GM23248 (cell line): ENCODE measurements at regions not wholly inside any gene's neighbourhood (a gene's known extent, or its start where the extent isn't known, plus 50 kb on each side); places are given as distances from the start of the nearest gene placed in this dataset.

Experiments used
- DNase-seq: peaks from one replicate; pipeline ENCODE4 v3.0.0-alpha.2; 2015
- H2AFZ ChIP-seq: fragments of 200-600 bp; sonication (generic); 2 replicates; pipeline ENCODE4 v1.6.1; 2016; ENCODE audit warnings: antibody characterized with exemption
- H3F3A ChIP-seq: fragments of 200-600 bp; sonication (generic); 2 replicates; pipeline ENCODE4 v1.6.1; 2016; ENCODE audit warnings: mild to moderate bottlenecking, antibody characterized with exemption, mixed run types; ENCODE audit not compliant: insufficient read depth
- H3K27ac ChIP-seq: fragments of 200-600 bp; sonication (generic); 2 replicates; pipeline ENCODE4 v1.5.1; 2016; ENCODE audit warnings: mild to moderate bottlenecking
- H3K27me3 ChIP-seq: fragments of 200-600 bp; sonication (generic); replicated peaks from 2 replicates; pipeline ENCODE4 v1.6.1; 2016; ENCODE audit warnings: mild to moderate bottlenecking; ENCODE audit not compliant: insufficient read depth
- H3K36me3 ChIP-seq: fragments of 200-600 bp; sonication (generic); 2 replicates; pipeline ENCODE4 v1.6.1; 2016; ENCODE audit warnings: low read depth, mild to moderate bottlenecking
- H3K4me1 ChIP-seq: fragments of 200-600 bp; sonication (generic); 2 replicates; pipeline ENCODE4 v1.6.1; 2016; ENCODE audit warnings: mild to moderate bottlenecking; ENCODE audit not compliant: insufficient read depth
- H3K4me2 ChIP-seq: fragments of 200-600 bp; sonication (generic); one replicate; pipeline ENCODE4 v1.6.1; 2016; ENCODE audit warnings: mild to moderate bottlenecking; ENCODE audit not compliant: unreplicated experiment
- H3K4me3 ChIP-seq: fragments of 200-600 bp; sonication (generic); 2 replicates; pipeline ENCODE4 v1.5.1; 2016; ENCODE audit warnings: mild to moderate bottlenecking
- H3K79me2 ChIP-seq: fragments of 200-600 bp; sonication (generic); 2 replicates; pipeline ENCODE4 v1.6.1; 2016; ENCODE audit warnings: mild to moderate bottlenecking; ENCODE audit not compliant: insufficient read depth
- H3K9ac ChIP-seq: fragments of 200-600 bp; sonication (generic); 2 replicates; pipeline ENCODE4 v1.6.1; 2016; ENCODE audit warnings: mild to moderate bottlenecking
- H3K9me2 ChIP-seq: fragments of 200-600 bp; sonication (generic); 2 replicates; pipeline ENCODE4 v1.6.1; 2016; ENCODE audit warnings: mixed run types, mild to moderate bottlenecking, moderate library complexity; ENCODE audit not compliant: insufficient read depth
- H3K9me3 ChIP-seq: fragments of 200-600 bp; sonication (generic); one replicate; pipeline ENCODE4 v1.6.1; 2017; ENCODE audit warnings: low read depth
- H4K20me1 ChIP-seq: fragments of 200-600 bp; sonication (generic); 2 replicates; pipeline ENCODE4 v1.6.0; 2016; ENCODE audit not compliant: insufficient read depth
- EZH2 ChIP-seq: fragments of 200-600 bp; sonication (generic); IDR thresholded peaks from 2 replicates; pipeline ENCODE4 v1.6.1; 2018; ENCODE audit warnings: antibody characterized with exemption, mild to moderate bottlenecking; ENCODE audit not compliant: insufficient read depth, poor library complexity, severe bottlenecking
- EZH2phosphoT487 ChIP-seq: fragments of 200-600 bp; sonication (generic); IDR thresholded peaks from 2 replicates; pipeline ENCODE4 v1.6.1; 2018; ENCODE audit warnings: antibody characterized with exemption, moderate library complexity, mild to moderate bottlenecking, low read depth; ENCODE audit not compliant: insufficient read depth
- WGBS, 2 experiments: methylation state at CpG; one replicate each; pipeline ENCODE4 v1.1.6; 2015 to 2017; ENCODE audit warnings: low lambda C conversion rate in 2 of 2, low coverage in 1 of 2; ENCODE audit errors: missing lambda C conversion rate in 2 of 2; 5-methylcytosine and 5-hydroxymethylcytosine counted together
- in situ Hi-C: fragments of 300-500 bp; cut with MboI; formaldehyde crosslinking; loops from 2 replicates; pipeline ENCODE4 v1.15.0; 2020

- Histone ChIP-seq H3K9me3 (no peaks in the 10 kb centered on the region), H3K27ac (no peak overlapping the region), H3K9ac (no peak overlapping the region), H3K36me3 (no peaks in the 10 kb centered on the region), H4K20me1 (no peaks in the 10 kb centered on the region), H3K4me2 (no peak overlapping the region), H3K4me3 (no peak overlapping the region), H3K9me2 (no peaks in the 10 kb centered on the region), H3K79me2 (no peaks in the 10 kb centered on the region), H2AFZ (no peak overlapping the region), H3K27me3 (no peaks in the 10 kb centered on the region), H3F3A (no peaks in the 10 kb centered on the region), H3K4me1 (no peaks in the 10 kb centered on the region)
- in situ Hi-C loops = no loop called here
- 0% methylated on average over 1 of the region's 1 CpG for WGBS, 2 experiments
- DNase-seq = no peak
- no peak for TF ChIP-seq EZH2
- TF ChIP-seq EZH2phosphoT487 = no peak
Measured at GRCh38 chr1:191350938-191351337, 807.3 kb upstream of the RGS18 start.

DNA sequence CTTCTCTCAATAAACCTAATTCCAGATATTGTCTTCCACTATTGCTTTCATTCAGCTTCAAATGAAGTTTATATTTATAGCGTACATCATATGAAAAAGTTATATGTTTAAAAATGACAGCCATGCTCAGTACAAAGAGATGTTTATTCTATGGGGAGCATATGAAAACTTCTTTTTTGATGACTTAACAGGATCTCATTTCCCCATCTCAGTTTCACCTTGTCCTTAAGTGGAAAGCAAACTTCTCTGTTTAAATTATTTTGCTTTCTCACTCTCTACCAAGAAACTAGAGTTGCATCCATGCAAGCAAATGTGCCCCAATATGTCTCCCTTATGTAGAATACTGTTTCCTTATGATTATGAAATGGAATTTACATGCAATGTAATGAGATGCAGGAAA, 799.5 kb upstream of the RGS18 start:
- no peaks in the 10 kb centered on the region for H3K9me2 ChIP-seq
- no peaks in the 10 kb centered on the region for H3K9me3 ChIP-seq
- H3K79me2 ChIP-seq = no peaks in the 10 kb centered on the region
- DNase-seq = no peak
- no peak for TF ChIP-seq EZH2phosphoT487
- no peak for TF ChIP-seq EZH2
- H3K4me3 ChIP-seq = no peak overlapping the region
- in situ Hi-C loops = no loop called here
- no peaks in the 10 kb centered on the region for H3K27me3 ChIP-seq
- WGBS, 2 experiments = 13 to 38% methylated on average over 1 of the region's 1 CpG
- no peaks in the 10 kb centered on the region for H3K4me1 ChIP-seq
- no peaks in the 10 kb centered on the region for H4K20me1 ChIP-seq
- no peak overlapping the region for H3K9ac ChIP-seq
- no peak overlapping the region for H2AFZ ChIP-seq
- no peaks in the 10 kb centered on the region for H3F3A ChIP-seq
- H3K4me2 ChIP-seq = no peak overlapping the region
- H3K36me3 ChIP-seq = no peaks in the 10 kb centered on the region
- H3K27ac ChIP-seq = no peak overlapping the region

GRCh38 chr1:191366686-191367085, 791.6 kb upstream of the RGS18 start:
- 46 to 57% methylated on average over 1 of the region's 1 CpG for WGBS, 2 experiments
- Histone ChIP-seq H3K9me3 (no peaks in the 10 kb centered on the region), H3F3A (no peaks in the 10 kb centered on the region), H4K20me1 (no peaks in the 10 kb centered on the region), H3K27ac (no peak overlapping the region), H3K4me1 (no peaks in the 10 kb centered on the region), H3K79me2 (no peaks in the 10 kb centered on the region), H3K4me3 (no peak overlapping the region), H3K36me3 (no peaks in the 10 kb centered on the region), H3K9me2 (no peaks in the 10 kb centered on the region), H3K27me3 (no peaks in the 10 kb centered on the region), H3K4me2 (no peak overlapping the region), H2AFZ (no peak overlapping the region), H3K9ac (no peak overlapping the region)
- in situ Hi-C loops = no loop called here
- no peak for TF ChIP-seq EZH2phosphoT487
- no peak for DNase-seq

GRCh38 chr1:191368891-191369654, 789.2 kb upstream of the RGS18 start:
- no peak for DNase-seq
- Histone ChIP-seq H3K9ac (no peak overlapping the region), H3K27me3 (no peaks in the 10 kb centered on the region), H3K4me2 (no peak overlapping the region), H3K9me2 (no peaks in the 10 kb centered on the region), H3K36me3 (no peaks in the 10 kb centered on the region), H3K9me3 (no peaks in the 10 kb centered on the region), H3K79me2 (no peaks in the 10 kb centered on the region), H2AFZ (no peak overlapping the region), H3K4me1 (no peaks in the 10 kb centered on the region), H3K4me3 (no peak overlapping the region), H4K20me1 (no peaks in the 10 kb centered on the region), H3F3A (no peaks in the 10 kb centered on the region), H3K27ac (no peak overlapping the region)
- 20% methylated on average over 12 of the region's 12 CpGs for WGBS, 2 experiments
- in situ Hi-C loops = no loop called here
- TF ChIP-seq EZH2phosphoT487 (no peak), EZH2 (no peak)
